ENCODE measurements at regions not wholly inside any gene's neighbourhood (a gene's known extent, or its start where the extent isn't known, plus 50 kb on each side); places are given as distances from the start of the nearest gene placed in this dataset.

GRCh38 chr16:85252461-85252860 lies 140.2 kb upstream of the CIBAR2 start:
- TF ChIP-seq NR2C2 (CRISPR knock-in tag; IDR thresholded peaks at IDR 0.05; ENCODE audit: borderline replicate concordance) (no peak), RBM22 (optimal IDR thresholded peaks at IDR 0.05; ENCODE audit: low read length) (no peak)
